ENCODE measurements at regions not wholly inside any gene's neighbourhood (a gene's known extent, or its start where the extent isn't known, plus 50 kb on each side); places are given as distances from the start of the nearest gene placed in this dataset.

GRCh38 chr2:79253243-79253774, 93.8 kb upstream of the REG3A start:
- DNase-seq = no peak
- no peak for ATAC-seq
- Histone ChIP-seq H3K4me1 (no peaks in the 10 kb centered on the region), H3K27me3 (no peaks in the 10 kb centered on the region), H3K9me3 (no peaks in the 10 kb centered on the region), H3K4me3 (no peak overlapping the region), H3K27ac (no peak overlapping the region), H3K36me3 (no peaks in the 10 kb centered on the region)
- no peak for TF ChIP-seq CTCF (IDR thresholded peaks at IDR 0.05)
- intact Hi-C loops (cut with DNase I) = no loop called here

GRCh38 chr2:79250656-79251055, 91.1 kb upstream of the REG3A start:
- no peak overlapping the region for H3K4me3 ChIP-seq
- no peaks in the 10 kb centered on the region for H3K9me3 ChIP-seq
- no peak overlapping the region for H3K27ac ChIP-seq
- DNase-seq (no peak), ATAC-seq (no peak)
- intact Hi-C loops (cut with DNase I) = no loop called here
- H3K27me3 ChIP-seq = no peaks in the 10 kb centered on the region
- TF ChIP-seq CTCF (IDR thresholded peaks at IDR 0.05) = no peak
- H3K36me3 ChIP-seq = no peaks in the 10 kb centered on the region
- no peaks in the 10 kb centered on the region for H3K4me1 ChIP-seq

GRCh38 chr2:79248776-79249175, 89.2 kb upstream of the REG3A start:
- no peak for TF ChIP-seq CTCF (IDR thresholded peaks at IDR 0.05)
- Histone ChIP-seq H3K4me3 (no peak overlapping the region), H3K36me3 (no peaks in the 10 kb centered on the region), H3K4me1 (no peaks in the 10 kb centered on the region), H3K9me3 (no peaks in the 10 kb centered on the region), H3K27me3 (no peaks in the 10 kb centered on the region), H3K27ac (no peak overlapping the region)
- DNase-seq = no peak
- ATAC-seq = no peak
- intact Hi-C loops (cut with DNase I) = no loop called here

- DNase-seq (no peak), ATAC-seq (no peak)
- Histone ChIP-seq H3K9me3 (no peaks in the 10 kb centered on the region), H3K27me3 (no peaks in the 10 kb centered on the region), H3K27ac (no peak overlapping the region), H3K36me3 (no peaks in the 10 kb centered on the region), H3K4me3 (no peak overlapping the region), H3K4me1 (no peaks in the 10 kb centered on the region)
- no peak for TF ChIP-seq CTCF (IDR thresholded peaks at IDR 0.05)
- intact Hi-C loops (cut with DNase I) = no loop called here
Measured at GRCh38 chr2:79235135-79235534, 75.6 kb upstream of the REG3A start.

GRCh38 chr2:79223539-79223938, 64.0 kb upstream of the REG3A start:
- no peak for TF ChIP-seq CTCF (IDR thresholded peaks at IDR 0.05)
- intact Hi-C loops (cut with DNase I) = no loop called here
- no peak for ATAC-seq
- Histone ChIP-seq H3K36me3 (no peaks in the 10 kb centered on the region), H3K9me3 (no peaks in the 10 kb centered on the region), H3K4me3 (no peak overlapping the region), H3K27me3 (no peaks in the 10 kb centered on the region), H3K27ac (no peak overlapping the region), H3K4me1 (no peaks in the 10 kb centered on the region)
- no peak for DNase-seq

Data from left lung (tissue), 4 donors.